ENCODE measurements at regions not wholly inside any gene's neighbourhood (a gene's known extent, or its start where the extent isn't known, plus 50 kb on each side); places are given as distances from the start of the nearest gene placed in this dataset.

DNA sequence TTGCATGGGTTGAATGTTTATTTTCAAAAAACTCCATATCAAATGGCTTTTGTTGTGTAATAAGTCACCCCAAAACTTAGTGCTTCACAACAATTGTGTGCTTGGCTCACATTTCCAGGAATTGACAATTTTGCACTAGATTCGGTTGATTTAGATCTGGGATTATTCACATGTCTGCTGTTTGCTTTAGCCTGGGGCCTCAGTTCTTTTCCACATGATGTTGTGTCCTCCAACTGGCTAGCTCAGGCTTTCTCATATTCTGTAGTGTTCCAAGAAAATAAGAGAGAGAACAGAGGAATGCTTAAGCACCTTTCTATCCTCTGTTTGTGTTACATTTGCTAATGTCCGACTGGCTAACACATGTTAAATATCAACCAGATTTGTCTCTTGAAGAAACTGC lies 281.5 kb upstream of the ADGRL4 start:
- TF ChIP-seq CTCF (IDR thresholded peaks at IDR 0.05; ENCODE audit: insufficient read depth, low read length, poor library complexity, severe bottlenecking) = no peak
- no peak for TF ChIP-seq EZH2phosphoT487 (conservative IDR thresholded peaks at IDR 0.05; ENCODE audit: low read length)

Data from SU-DHL-6 (cell line).